Smooth muscle cell (in vitro differentiated cells): ENCODE measurements at regions not wholly inside any gene's neighbourhood (a gene's known extent, or its start where the extent isn't known, plus 50 kb on each side); places are given as distances from the start of the nearest gene placed in this dataset.

Experiments
- DNase-seq: peaks from one replicate; lab custom pipeline; 2025; ENCODE audit not compliant: unreplicated experiment; lab: John Stamatoyannopoulos, UW
- H2AFZ ChIP-seq: fragments of 200-600 bp; sonication (generic); 2 replicates; pipeline ENCODE4 v1.6.0; 2016; ENCODE audit warnings: antibody characterized with exemption, low read depth, mild to moderate bottlenecking
- H3F3A ChIP-seq: fragments of 200-600 bp; sonication (generic); 2 replicates; pipeline ENCODE4 v1.6.0; 2017; ENCODE audit warnings: antibody characterized with exemption, low read depth
- H3K27ac ChIP-seq: fragments of 200-600 bp; sonication (generic); 2 replicates; pipeline ENCODE4 v1.5.1; 2016; ENCODE audit warnings: low read depth, mild to moderate bottlenecking
- H3K27me3 ChIP-seq: fragments of 200-600 bp; sonication (generic); 2 replicates; pipeline ENCODE4 v1.6.1; 2016; ENCODE audit warnings: low read depth, mild to moderate bottlenecking
- H3K36me3 ChIP-seq: fragments of 200-600 bp; sonication (generic); 2 replicates; pipeline ENCODE4 v1.5.1; 2016; ENCODE audit warnings: low read depth
- H3K4me1 ChIP-seq: fragments of 200-600 bp; sonication (generic); 2 replicates; pipeline ENCODE4 v1.5.1; 2016; ENCODE audit warnings: low read depth
- H3K4me2 ChIP-seq: fragments of 200-600 bp; sonication (generic); 2 replicates; pipeline ENCODE4 v1.6.0; 2016; ENCODE audit warnings: mild to moderate bottlenecking
- H3K4me3 ChIP-seq: fragments of 200-600 bp; sonication (generic); 2 replicates; pipeline ENCODE4 v1.5.1; 2016; ENCODE audit warnings: mild to moderate bottlenecking
- H3K79me2 ChIP-seq: fragments of 200-600 bp; sonication (generic); 2 replicates; pipeline ENCODE4 v1.6.0; 2016; ENCODE audit warnings: low read depth, mild to moderate bottlenecking
- H3K9ac ChIP-seq: fragments of 200-600 bp; sonication (generic); 2 replicates; pipeline ENCODE4 v1.6.0; 2016; ENCODE audit warnings: low read depth
- H3K9me3 ChIP-seq: fragments of 200-600 bp; sonication (generic); replicated peaks from 2 replicates; pipeline ENCODE4 v1.5.1; 2016; ENCODE audit warnings: low read depth
- H4K20me1 ChIP-seq: fragments of 200-600 bp; sonication (generic); 2 replicates; pipeline ENCODE4 v1.6.0; 2016; ENCODE audit warnings: low read depth
- WGBS: methylation state at CpG from one replicate; pipeline ENCODE4 v1.1.7; 2016; ENCODE audit warnings: low lambda C conversion rate; 5-methylcytosine and 5-hydroxymethylcytosine counted together
- TF ChIP-seq, protein P1 (sequence below): fragments of 200-600 bp; sonication (generic); IDR thresholded peaks from 2 replicates; pipeline ENCODE4 v1.5.1; 2017; ENCODE audit warnings: borderline replicate concordance, mild to moderate bottlenecking, antibody characterized with exemption; ENCODE audit not compliant: insufficient read depth, poor library complexity, severe bottlenecking

DNA sequence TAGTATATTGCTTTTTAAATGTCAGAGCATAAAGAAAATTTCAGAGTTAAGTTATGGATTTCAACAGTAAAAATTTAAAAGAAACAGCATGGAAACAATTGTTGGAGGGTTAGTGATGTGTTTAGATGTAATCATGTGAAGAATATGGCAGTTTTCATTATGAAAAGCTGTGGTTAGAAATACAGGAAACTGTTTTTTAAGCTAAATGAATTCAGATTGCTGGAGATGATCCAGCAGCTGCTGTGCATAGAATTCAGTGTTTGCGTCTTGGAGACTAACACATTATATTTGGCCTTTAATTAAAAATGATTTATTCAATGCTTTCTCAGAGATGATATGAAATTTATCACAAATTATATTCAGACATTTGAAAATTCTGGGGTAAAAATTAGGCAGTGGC is 273.6 kb upstream of the LRRC7 start:
- no peaks in the 10 kb centered on the region for H3K79me2 ChIP-seq
- no peaks in the 10 kb centered on the region for H3K4me1 ChIP-seq
- WGBS: 88% methylated on average over 1 of the region's 1 CpG
- H4K20me1 ChIP-seq: no peaks in the 10 kb centered on the region
- peaks cover 6% of the 10 kb centered on the region for H3F3A ChIP-seq
- H3K9me3 ChIP-seq: no peaks in the 10 kb centered on the region
- no peak overlapping the region for H3K9ac ChIP-seq
- H2AFZ ChIP-seq: no peak overlapping the region
- no peak overlapping the region for H3K4me2 ChIP-seq
- no peaks in the 10 kb centered on the region for H3K36me3 ChIP-seq
- no peak for DNase-seq
- no peaks in the 10 kb centered on the region for H3K27me3 ChIP-seq
- TF ChIP-seq, protein P1, sequence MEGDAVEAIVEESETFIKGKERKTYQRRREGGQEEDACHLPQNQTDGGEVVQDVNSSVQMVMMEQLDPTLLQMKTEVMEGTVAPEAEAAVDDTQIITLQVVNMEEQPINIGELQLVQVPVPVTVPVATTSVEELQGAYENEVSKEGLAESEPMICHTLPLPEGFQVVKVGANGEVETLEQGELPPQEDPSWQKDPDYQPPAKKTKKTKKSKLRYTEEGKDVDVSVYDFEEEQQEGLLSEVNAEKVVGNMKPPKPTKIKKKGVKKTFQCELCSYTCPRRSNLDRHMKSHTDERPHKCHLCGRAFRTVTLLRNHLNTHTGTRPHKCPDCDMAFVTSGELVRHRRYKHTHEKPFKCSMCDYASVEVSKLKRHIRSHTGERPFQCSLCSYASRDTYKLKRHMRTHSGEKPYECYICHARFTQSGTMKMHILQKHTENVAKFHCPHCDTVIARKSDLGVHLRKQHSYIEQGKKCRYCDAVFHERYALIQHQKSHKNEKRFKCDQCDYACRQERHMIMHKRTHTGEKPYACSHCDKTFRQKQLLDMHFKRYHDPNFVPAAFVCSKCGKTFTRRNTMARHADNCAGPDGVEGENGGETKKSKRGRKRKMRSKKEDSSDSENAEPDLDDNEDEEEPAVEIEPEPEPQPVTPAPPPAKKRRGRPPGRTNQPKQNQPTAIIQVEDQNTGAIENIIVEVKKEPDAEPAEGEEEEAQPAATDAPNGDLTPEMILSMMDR: no peak
- no peak overlapping the region for H3K4me3 ChIP-seq
- H3K27ac ChIP-seq: no peak overlapping the region

DNA sequence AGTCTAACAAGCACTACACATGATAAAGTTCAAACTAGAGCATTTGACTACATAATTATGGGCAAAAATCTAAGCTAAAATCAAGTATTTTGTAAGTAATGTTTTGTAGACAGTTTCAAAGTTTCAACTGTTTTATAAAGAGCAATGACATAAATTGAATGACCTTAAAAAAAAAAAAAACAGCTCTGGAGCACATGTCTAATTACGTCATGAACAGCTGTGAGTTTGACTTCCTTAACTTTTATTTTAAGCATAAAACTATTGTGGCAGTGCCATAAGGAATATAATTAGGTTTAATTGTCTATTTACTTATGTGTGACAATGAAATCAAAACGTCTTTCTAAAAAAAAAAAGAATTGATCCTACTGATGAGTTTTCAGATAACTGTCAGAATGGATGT is 272.5 kb upstream of the LRRC7 start:
- H3K36me3 ChIP-seq: no peaks in the 10 kb centered on the region
- WGBS: 69% methylated on average over 2 of the region's 2 CpGs
- TF ChIP-seq, protein P1: no peak
- no peak overlapping the region for H3K9ac ChIP-seq
- H4K20me1 ChIP-seq: no peaks in the 10 kb centered on the region
- no peak for DNase-seq
- H3K4me1 ChIP-seq: no peaks in the 10 kb centered on the region
- H2AFZ ChIP-seq: no peak overlapping the region
- no peak overlapping the region for H3K4me3 ChIP-seq
- no peak overlapping the region for H3K4me2 ChIP-seq
- no peaks in the 10 kb centered on the region for H3K27me3 ChIP-seq
- H3F3A ChIP-seq: peaks cover 6% of the 10 kb centered on the region
- H3K9me3 ChIP-seq: no peaks in the 10 kb centered on the region
- no peak overlapping the region for H3K27ac ChIP-seq
- no peaks in the 10 kb centered on the region for H3K79me2 ChIP-seq

DNA sequence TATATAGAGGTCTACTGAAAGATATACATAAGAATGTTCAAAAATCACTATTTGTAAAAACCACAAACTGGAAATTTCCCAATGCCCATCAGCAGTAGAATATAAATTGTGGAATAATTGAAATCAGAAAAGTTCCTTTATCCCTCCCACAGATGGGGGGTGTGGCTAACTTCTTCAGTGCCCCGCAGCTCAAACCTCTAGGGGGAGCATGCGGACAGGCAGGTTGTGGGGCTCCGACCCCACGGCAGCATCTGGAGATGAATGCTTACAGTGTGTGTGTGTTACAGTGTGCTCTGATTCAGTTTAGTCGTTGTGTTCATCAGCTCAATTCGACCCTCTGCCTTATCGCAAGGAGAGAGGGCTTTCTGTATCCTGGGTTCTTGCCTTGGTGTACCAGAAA is 262.1 kb upstream of the LRRC7 start:
- H3F3A ChIP-seq: no peaks in the 10 kb centered on the region
- no peak overlapping the region for H3K9ac ChIP-seq
- no peak for DNase-seq
- H4K20me1 ChIP-seq: no peaks in the 10 kb centered on the region
- H3K9me3 ChIP-seq: no peaks in the 10 kb centered on the region
- no peak overlapping the region for H3K27ac ChIP-seq
- peaks cover 4% of the 10 kb centered on the region for H3K27me3 ChIP-seq
- no peaks in the 10 kb centered on the region for H3K4me1 ChIP-seq
- 47% methylated on average over 7 of the region's 7 CpGs for WGBS
- no peaks in the 10 kb centered on the region for H3K36me3 ChIP-seq
- H3K4me3 ChIP-seq: no peak overlapping the region
- H3K4me2 ChIP-seq: no peak overlapping the region
- TF ChIP-seq, protein P1: no peak
- H3K79me2 ChIP-seq: no peaks in the 10 kb centered on the region
- H2AFZ ChIP-seq: no peak overlapping the region

DNA sequence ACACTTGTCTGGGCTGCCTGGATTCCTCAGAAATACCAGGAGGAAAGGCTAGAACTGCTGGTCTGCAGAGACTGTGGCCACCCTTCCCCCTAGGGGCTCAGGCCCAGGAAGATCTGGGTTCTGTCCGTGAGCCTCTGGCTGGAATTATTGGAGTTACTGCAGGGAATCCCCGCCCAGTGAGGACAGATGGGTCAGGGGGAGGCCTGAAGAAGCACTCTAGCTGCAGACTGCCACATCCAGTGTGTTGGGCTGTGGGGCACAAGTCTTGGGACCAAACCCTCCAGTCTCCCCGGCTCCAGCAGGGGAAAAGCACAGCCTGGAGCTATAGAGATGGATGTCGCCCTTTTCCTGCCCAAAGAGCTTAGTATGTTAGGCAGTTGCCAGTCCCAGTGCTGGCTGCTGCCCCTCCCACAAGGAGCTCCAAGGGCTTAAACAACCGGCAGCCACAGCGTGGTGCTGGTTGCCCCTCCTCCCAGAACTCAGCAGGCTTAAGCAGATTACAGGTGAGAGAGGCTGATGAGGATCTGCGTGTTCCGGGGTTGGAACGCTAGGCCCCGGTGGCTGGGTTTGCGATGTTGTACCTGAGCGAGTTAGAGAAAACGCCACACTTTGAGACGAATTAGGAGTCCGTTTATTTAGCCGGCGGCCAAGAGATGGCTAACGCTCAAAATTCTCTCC is 255.5 kb upstream of the LRRC7 start:
- H4K20me1 ChIP-seq: no peaks in the 10 kb centered on the region
- H3K9ac ChIP-seq: no peak overlapping the region
- no peak overlapping the region for H3K4me2 ChIP-seq
- no peaks in the 10 kb centered on the region for H3K79me2 ChIP-seq
- 45% methylated on average over 18 of the region's 18 CpGs for WGBS
- peaks cover 4% of the 10 kb centered on the region for H3K27me3 ChIP-seq
- TF ChIP-seq, protein P1: no peak
- H3K27ac ChIP-seq: no peak overlapping the region
- H2AFZ ChIP-seq: no peak overlapping the region
- no peaks in the 10 kb centered on the region for H3F3A ChIP-seq
- H3K4me3 ChIP-seq: no peak overlapping the region
- no peaks in the 10 kb centered on the region for H3K4me1 ChIP-seq
- no peaks in the 10 kb centered on the region for H3K9me3 ChIP-seq
- no peak for DNase-seq
- no peaks in the 10 kb centered on the region for H3K36me3 ChIP-seq
